ENCODE measurements at regions not wholly inside any gene's neighbourhood (a gene's known extent, or its start where the extent isn't known, plus 50 kb on each side); places are given as distances from the start of the nearest gene placed in this dataset.

DNA sequence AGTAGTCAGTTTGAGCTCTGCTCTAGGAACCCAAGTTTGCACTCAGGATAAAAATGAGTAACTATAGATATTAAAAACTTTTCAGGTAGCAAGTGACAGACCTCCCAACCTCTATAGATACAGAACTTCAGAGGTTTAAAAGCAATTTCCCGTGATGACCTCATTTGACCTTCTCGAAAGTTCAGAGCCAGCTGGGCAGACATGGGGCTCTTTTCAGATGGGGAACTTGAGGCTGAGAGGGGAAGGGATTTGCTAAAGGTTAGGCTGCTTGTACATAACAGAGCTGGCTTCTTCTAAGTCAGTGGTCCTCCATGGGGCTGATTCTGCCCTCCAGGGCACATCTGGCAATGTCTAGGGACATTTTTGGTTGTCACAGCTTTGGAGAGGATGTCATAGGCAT, 58.8 kb upstream of the ZNF831 start (continued):
- TF ChIP-seq, protein P1, sequence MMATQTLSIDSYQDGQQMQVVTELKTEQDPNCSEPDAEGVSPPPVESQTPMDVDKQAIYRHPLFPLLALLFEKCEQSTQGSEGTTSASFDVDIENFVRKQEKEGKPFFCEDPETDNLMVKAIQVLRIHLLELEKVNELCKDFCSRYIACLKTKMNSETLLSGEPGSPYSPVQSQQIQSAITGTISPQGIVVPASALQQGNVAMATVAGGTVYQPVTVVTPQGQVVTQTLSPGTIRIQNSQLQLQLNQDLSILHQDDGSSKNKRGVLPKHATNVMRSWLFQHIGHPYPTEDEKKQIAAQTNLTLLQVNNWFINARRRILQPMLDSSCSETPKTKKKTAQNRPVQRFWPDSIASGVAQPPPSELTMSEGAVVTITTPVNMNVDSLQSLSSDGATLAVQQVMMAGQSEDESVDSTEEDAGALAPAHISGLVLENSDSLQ (IDR thresholded peaks at IDR 0.05), result no peak
- no peak for TF ChIP-seq NR2F1 (conservative IDR thresholded peaks at IDR 0.05)
- TF ChIP-seq RB1 (IDR thresholded peaks at IDR 0.05; ENCODE audit: borderline replicate concordance), result no peak
- TF ChIP-seq SIN3A (IDR thresholded peaks at IDR 0.05; ENCODE audit: low read depth, low read length), result no peak
- TF ChIP-seq ZNF217 (IDR thresholded peaks at IDR 0.05), result no peak
- TF ChIP-seq STAT3 (IDR thresholded peaks at IDR 0.05; ENCODE audit: low read depth, low read length), result no peak
- TF ChIP-seq, protein P2, sequence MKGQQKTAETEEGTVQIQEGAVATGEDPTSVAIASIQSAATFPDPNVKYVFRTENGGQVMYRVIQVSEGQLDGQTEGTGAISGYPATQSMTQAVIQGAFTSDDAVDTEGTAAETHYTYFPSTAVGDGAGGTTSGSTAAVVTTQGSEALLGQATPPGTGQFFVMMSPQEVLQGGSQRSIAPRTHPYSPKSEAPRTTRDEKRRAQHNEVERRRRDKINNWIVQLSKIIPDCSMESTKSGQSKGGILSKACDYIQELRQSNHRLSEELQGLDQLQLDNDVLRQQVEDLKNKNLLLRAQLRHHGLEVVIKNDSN (IDR thresholded peaks at IDR 0.05; ENCODE audit: borderline replicate concordance, extremely low read length, insufficient read depth, low read depth, low read length), result no peak
- no peak for TF ChIP-seq RELA (IDR thresholded peaks at IDR 0.05; ENCODE audit: borderline replicate concordance, partially characterized antibody)
- TF ChIP-seq SIX5 (IDR thresholded peaks at IDR 0.05; ENCODE audit: low read depth, low read length, severe bottlenecking), result no peak
- no peak for TF ChIP-seq ESRRA (IDR thresholded peaks at IDR 0.05; ENCODE audit: low read length)
- TF ChIP-seq EZH2 (IDR thresholded peaks at IDR 0.05; ENCODE audit: borderline replicate concordance, control insufficient read depth, low read depth, low read length), result no peak

DNA sequence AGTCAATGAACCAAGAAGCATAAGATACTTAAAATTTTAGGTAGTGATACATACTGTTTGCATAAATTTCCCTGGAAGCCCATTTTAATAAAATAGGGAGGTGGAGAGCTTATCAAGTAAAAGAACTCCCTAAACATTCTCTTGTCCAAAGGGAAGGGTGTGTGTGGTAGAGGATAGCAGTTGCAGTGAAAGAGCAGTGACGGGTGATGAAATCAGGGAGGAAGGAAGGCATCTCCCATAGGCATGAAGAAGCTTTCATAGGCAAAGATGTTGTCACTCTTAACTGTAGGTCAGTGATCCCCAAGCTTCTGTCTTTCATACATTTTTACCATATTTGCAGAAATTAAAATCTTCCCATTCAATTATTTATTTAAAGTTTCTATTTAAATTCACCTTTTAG, 60.0 kb upstream of the ZNF831 start:
- Histone ChIP-seq H3K27ac (ENCODE audit: control insufficient read depth, insufficient read depth) (no peak overlapping the region), H3K4me2 (ENCODE audit: control insufficient read depth, insufficient read depth) (no peak overlapping the region), H3K9me3 (replicated peaks; ENCODE audit: control insufficient read depth, insufficient read depth, low read length) (no peaks in the 10 kb centered on the region), H3K36me3 (ENCODE audit: control insufficient read depth in 2 of 2, insufficient read depth in 2 of 2, low read length in 1 of 2) (no peaks in the 10 kb centered on the region), H2AFZ (ENCODE audit: control insufficient read depth, low read depth, low read length) (no peak overlapping the region), H3K9ac (ENCODE audit: control insufficient read depth, insufficient read depth, low read length) (no peak overlapping the region), H4K20me1 (ENCODE audit: control insufficient read depth, insufficient read depth) (no peaks in the 10 kb centered on the region), H3K27me3 (replicated peaks in 1 of 2; ENCODE audit: control insufficient read depth in 2 of 2, insufficient read depth in 2 of 2, low read length in 1 of 2) (peaks cover 1 to 2% of the 10 kb centered on the region in 2 experiments; a peak in 2 of 4 replicates), H3K4me1 (ENCODE audit: control insufficient read depth, insufficient read depth, low read length) (no peaks in the 10 kb centered on the region), H3K79me2 (ENCODE audit: control insufficient read depth, insufficient read depth, low read length) (no peaks in the 10 kb centered on the region), H3K4me3 (no peak overlapping the region)
- in situ Hi-C loops (cut with MboI), result no loop called here
- no peak for FAIRE-seq
- ChIA-PET RAD21 (ENCODE audit: unreplicated experiment) (no interaction called here), POLR2A (no interaction called here), CTCF (no interaction called here), SMC1A (ENCODE audit: uncharacterized antibody, unreplicated experiment) (interaction anchor here (0.6 kb wide), 1 partner anchor 36 kb away, joined by 3 read pairs; no protein-coding TSS in a partner anchor)
- DNase-seq (ENCODE audit: low read depth, low spot score), result no peak
- no peak for ATAC-seq
- intact Hi-C loops (cut with micrococcal nuclease; ENCODE audit: unreplicated experiment), result no loop called here
- no TSS peak for BruUV-seq (replicated peaks)
- TF ChIP-seq NFIC (IDR thresholded peaks at IDR 0.05; ENCODE audit: low read depth, low read length), result no peak
- TF ChIP-seq, protein P2 (IDR thresholded peaks at IDR 0.05; ENCODE audit: borderline replicate concordance, extremely low read length, insufficient read depth, low read depth, low read length), result no peak
- no peak for TF ChIP-seq FOXK2 (IDR thresholded peaks at IDR 0.05)
- no peak for TF ChIP-seq CHD4 (IDR thresholded peaks at IDR 0.05)
- no peak for TF ChIP-seq CREM (IDR thresholded peaks at IDR 0.05; ENCODE audit: low read depth)
- TF ChIP-seq ESRRA (IDR thresholded peaks at IDR 0.05; ENCODE audit: low read length), result no peak
- TF ChIP-seq, protein P3, sequence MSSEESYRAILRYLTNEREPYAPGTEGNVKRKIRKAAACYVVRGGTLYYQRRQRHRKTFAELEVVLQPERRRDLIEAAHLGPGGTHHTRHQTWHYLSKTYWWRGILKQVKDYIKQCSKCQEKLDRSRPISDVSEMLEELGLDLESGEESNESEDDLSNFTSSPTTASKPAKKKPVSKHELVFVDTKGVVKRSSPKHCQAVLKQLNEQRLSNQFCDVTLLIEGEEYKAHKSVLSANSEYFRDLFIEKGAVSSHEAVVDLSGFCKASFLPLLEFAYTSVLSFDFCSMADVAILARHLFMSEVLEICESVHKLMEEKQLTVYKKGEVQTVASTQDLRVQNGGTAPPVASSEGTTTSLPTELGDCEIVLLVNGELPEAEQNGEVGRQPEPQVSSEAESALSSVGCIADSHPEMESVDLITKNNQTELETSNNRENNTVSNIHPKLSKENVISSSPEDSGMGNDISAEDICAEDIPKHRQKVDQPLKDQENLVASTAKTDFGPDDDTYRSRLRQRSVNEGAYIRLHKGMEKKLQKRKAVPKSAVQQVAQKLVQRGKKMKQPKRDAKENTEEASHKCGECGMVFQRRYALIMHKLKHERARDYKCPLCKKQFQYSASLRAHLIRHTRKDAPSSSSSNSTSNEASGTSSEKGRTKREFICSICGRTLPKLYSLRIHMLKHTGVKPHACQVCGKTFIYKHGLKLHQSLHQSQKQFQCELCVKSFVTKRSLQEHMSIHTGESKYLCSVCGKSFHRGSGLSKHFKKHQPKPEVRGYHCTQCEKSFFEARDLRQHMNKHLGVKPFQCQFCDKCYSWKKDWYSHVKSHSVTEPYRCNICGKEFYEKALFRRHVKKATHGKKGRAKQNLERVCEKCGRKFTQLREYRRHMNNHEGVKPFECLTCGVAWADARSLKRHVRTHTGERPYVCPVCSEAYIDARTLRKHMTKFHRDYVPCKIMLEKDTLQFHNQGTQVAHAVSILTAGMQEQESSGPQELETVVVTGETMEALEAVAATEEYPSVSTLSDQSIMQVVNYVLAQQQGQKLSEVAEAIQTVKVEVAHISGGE (CRISPR knock-in tag; IDR thresholded peaks at IDR 0.05), result no peak
- WGBS (ENCODE audit: insufficient coverage, insufficient replicate concordance, low lambda C conversion rate, missing lambda C conversion rate), result 0% methylated on average over 1 of the region's 1 CpG

All from GM12878 (cell line).